Astrocyte (in vitro differentiated cells and primary cell): ENCODE measurements at regions not wholly inside any gene's neighbourhood (a gene's known extent, or its start where the extent isn't known, plus 50 kb on each side); places are given as distances from the start of the nearest gene placed in this dataset.

Source experiments
- DNase-seq: peaks from one replicate; pipeline ENCODE4 v3.0.0-alpha.2; 2010; ENCODE audit warnings: low read depth
- FAIRE-seq: peaks from 2 replicates; lab custom pipeline; 2011; peaks lifted over from hg19 to GRCh38; lab: Jason Lieb, UNC
- H2AFZ ChIP-seq: 2 replicates; pipeline ENCODE4 v1.6.0; 2012; ENCODE audit warnings: low read depth, low read length, inconsistent platforms
- H3K27ac ChIP-seq: 2 replicates; pipeline ENCODE4 v1.5.1; 2011; ENCODE audit warnings: low read depth, low read length, inconsistent platforms
- H3K27me3 ChIP-seq: 2 replicates; pipeline ENCODE4 v1.6.0; 2011; ENCODE audit warnings: low read length, inconsistent platforms; ENCODE audit not compliant: insufficient read depth
- H3K36me3 ChIP-seq: 2 replicates; pipeline ENCODE4 v1.5.1; 2011; ENCODE audit warnings: low read length, inconsistent platforms; ENCODE audit not compliant: insufficient read depth
- H3K4me1 ChIP-seq: 2 replicates; pipeline ENCODE4 v1.5.1; 2011; ENCODE audit warnings: low read length, inconsistent platforms; ENCODE audit not compliant: insufficient read depth
- H3K4me2 ChIP-seq: 2 replicates; pipeline ENCODE4 v1.6.0; 2012; ENCODE audit warnings: low read length, inconsistent platforms
- H3K4me3 ChIP-seq: 2 replicates; pipeline ENCODE4 v1.5.1; 2011; ENCODE audit warnings: low read depth, mild to moderate bottlenecking, low read length, inconsistent platforms; ENCODE audit not compliant: insufficient read depth
- H3K79me2 ChIP-seq: 2 replicates; pipeline ENCODE4 v1.6.0; 2012; ENCODE audit warnings: mild to moderate bottlenecking, low read length, inconsistent platforms; ENCODE audit not compliant: insufficient read depth
- H3K9ac ChIP-seq: 2 replicates; pipeline ENCODE4 v1.6.0; 2012; ENCODE audit warnings: mild to moderate bottlenecking, low read length, inconsistent platforms
- H3K9me3 ChIP-seq: 2 replicates; pipeline ENCODE4 v1.5.1; 2012; ENCODE audit warnings: low read depth, mild to moderate bottlenecking, low read length, inconsistent platforms; ENCODE audit not compliant: insufficient read depth
- H4K20me1 ChIP-seq: 2 replicates; pipeline ENCODE4 v1.6.0; 2012; ENCODE audit warnings: low read length, inconsistent platforms; ENCODE audit not compliant: insufficient read depth
- H3K27ac Mint-ChIP-seq: one replicate; pipeline ENCODE4 v1.8.0; 2021; ENCODE audit warnings: mild to moderate bottlenecking, mixed read lengths; ENCODE audit not compliant: unreplicated experiment
- H3K27me3 Mint-ChIP-seq: one replicate; pipeline ENCODE4 v1.8.0; 2021; ENCODE audit warnings: low read depth, mixed read lengths; ENCODE audit not compliant: unreplicated experiment
- H3K36me3 Mint-ChIP-seq: one replicate; pipeline ENCODE4 v1.8.0; 2021; ENCODE audit warnings: low read depth, mixed read lengths; ENCODE audit not compliant: unreplicated experiment
- H3K4me1 Mint-ChIP-seq: one replicate; pipeline ENCODE4 v1.8.0; 2021; ENCODE audit warnings: low read depth, mixed read lengths; ENCODE audit not compliant: unreplicated experiment
- H3K4me3 Mint-ChIP-seq: one replicate; pipeline ENCODE4 v1.8.0; 2021; ENCODE audit warnings: mild to moderate bottlenecking, moderate library complexity, mixed read lengths; ENCODE audit not compliant: unreplicated experiment
- H3K9me3 Mint-ChIP-seq: one replicate; pipeline ENCODE4 v1.8.0; 2021; ENCODE audit warnings: mild to moderate bottlenecking, mixed read lengths; ENCODE audit not compliant: unreplicated experiment
- EZH2 ChIP-seq: IDR thresholded peaks from 2 replicates; pipeline ENCODE4 v1.6.1; 2012; ENCODE audit warnings: mild to moderate bottlenecking, low read length, inconsistent platforms; ENCODE audit not compliant: insufficient read depth
- TF ChIP-seq, protein P1 (sequence below): IDR thresholded peaks from 2 replicates; pipeline ENCODE4 v1.5.1; 2011; ENCODE audit warnings: low read depth, mild to moderate bottlenecking, inconsistent platforms, low read length, moderate library complexity; ENCODE audit not compliant: insufficient read depth

DNA sequence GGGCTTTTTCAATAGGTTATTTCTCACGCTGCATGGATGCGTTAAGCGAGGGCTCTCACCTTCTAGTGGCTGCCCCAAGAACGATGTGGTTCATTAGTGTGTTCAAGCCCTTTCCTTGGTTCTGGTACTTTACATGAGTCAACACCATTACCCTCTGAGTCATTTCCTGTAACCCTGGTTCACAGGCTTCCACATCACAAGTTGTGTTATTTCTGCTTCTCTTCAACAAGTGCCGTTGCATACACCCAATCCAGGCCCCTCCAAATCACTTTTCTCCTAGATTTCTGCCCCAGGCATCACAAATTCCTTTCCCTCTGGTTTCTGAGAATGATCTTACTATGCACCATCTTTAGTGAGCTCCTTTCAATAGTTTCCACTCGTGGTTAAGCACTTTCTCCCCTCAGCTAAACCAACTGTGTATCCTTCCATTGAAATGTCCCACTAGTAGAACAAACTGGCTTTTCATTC lies 69.5 kb upstream of the RAD23B start:
- Histone ChIP-seq H3K27me3 (no peaks in the 10 kb centered on the region), H3K9ac (no peak overlapping the region), H2AFZ (no peak overlapping the region), H3K4me3 (no peak overlapping the region), H4K20me1 (no peaks in the 10 kb centered on the region), H3K9me3 (no peaks in the 10 kb centered on the region), H3K4me2 (peak overlapping the region; percentile 76), H3K36me3 (no peaks in the 10 kb centered on the region), H3K4me1 (peaks cover 23% of the 10 kb centered on the region), H3K79me2 (no peaks in the 10 kb centered on the region), H3K27ac (peak overlapping the region; percentile 52)
- H3K27me3 Mint-ChIP-seq, result peaks cover 1% of the 10 kb centered on the region
- TF ChIP-seq, protein P1, sequence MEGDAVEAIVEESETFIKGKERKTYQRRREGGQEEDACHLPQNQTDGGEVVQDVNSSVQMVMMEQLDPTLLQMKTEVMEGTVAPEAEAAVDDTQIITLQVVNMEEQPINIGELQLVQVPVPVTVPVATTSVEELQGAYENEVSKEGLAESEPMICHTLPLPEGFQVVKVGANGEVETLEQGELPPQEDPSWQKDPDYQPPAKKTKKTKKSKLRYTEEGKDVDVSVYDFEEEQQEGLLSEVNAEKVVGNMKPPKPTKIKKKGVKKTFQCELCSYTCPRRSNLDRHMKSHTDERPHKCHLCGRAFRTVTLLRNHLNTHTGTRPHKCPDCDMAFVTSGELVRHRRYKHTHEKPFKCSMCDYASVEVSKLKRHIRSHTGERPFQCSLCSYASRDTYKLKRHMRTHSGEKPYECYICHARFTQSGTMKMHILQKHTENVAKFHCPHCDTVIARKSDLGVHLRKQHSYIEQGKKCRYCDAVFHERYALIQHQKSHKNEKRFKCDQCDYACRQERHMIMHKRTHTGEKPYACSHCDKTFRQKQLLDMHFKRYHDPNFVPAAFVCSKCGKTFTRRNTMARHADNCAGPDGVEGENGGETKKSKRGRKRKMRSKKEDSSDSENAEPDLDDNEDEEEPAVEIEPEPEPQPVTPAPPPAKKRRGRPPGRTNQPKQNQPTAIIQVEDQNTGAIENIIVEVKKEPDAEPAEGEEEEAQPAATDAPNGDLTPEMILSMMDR, result no peak
- no peak for TF ChIP-seq EZH2
- H3K9me3 Mint-ChIP-seq, result peaks cover 3% of the 10 kb centered on the region
- H3K36me3 Mint-ChIP-seq, result no peaks in the 10 kb centered on the region
- H3K4me3 Mint-ChIP-seq, result no peak overlapping the region
- DNase-seq, result peak; percentile 96
- peaks cover 26% of the 10 kb centered on the region for H3K4me1 Mint-ChIP-seq
- FAIRE-seq, result peak; percentile 23
- peak overlapping the region; percentile 98 for H3K27ac Mint-ChIP-seq

DNA sequence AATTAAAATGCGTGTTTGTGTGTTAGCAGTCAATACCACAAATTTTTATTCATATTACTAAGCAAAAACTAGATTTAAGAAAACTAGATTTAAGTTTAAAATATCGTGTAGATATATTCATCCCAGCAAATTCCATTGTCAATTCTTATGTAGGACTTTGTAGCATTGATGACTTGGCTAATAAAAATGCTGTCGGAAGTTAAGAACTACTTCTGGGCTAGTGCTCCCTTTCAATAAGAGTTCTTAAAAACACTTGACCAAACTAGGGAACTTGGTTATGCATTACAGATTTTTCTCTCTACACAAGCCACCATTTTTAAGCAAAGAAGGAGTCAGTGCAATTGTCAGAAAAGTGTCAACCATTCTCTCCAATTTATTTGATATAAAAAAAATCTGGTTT lies 68.7 kb upstream of the RAD23B start:
- Histone ChIP-seq H4K20me1 (no peaks in the 10 kb centered on the region), H3K79me2 (no peaks in the 10 kb centered on the region), H3K4me3 (no peak overlapping the region), H3K27ac (no peak overlapping the region), H3K4me2 (peak overlapping the region; percentile 6), H3K9me3 (no peaks in the 10 kb centered on the region), H3K27me3 (no peaks in the 10 kb centered on the region), H3K9ac (no peak overlapping the region), H3K4me1 (peaks cover 23% of the 10 kb centered on the region), H3K36me3 (no peaks in the 10 kb centered on the region), H2AFZ (no peak overlapping the region)
- H3K9me3 Mint-ChIP-seq, result peaks cover 3% of the 10 kb centered on the region
- no peak for TF ChIP-seq EZH2
- TF ChIP-seq, protein P1, result no peak
- FAIRE-seq (no peak), DNase-seq (peak; percentile 44)
- H3K4me3 Mint-ChIP-seq, result no peak overlapping the region
- H3K27ac Mint-ChIP-seq, result peak overlapping the region; percentile 80
- peaks cover 1% of the 10 kb centered on the region for H3K36me3 Mint-ChIP-seq
- peaks cover 4% of the 10 kb centered on the region for H3K27me3 Mint-ChIP-seq
- peaks cover 26% of the 10 kb centered on the region for H3K4me1 Mint-ChIP-seq

DNA sequence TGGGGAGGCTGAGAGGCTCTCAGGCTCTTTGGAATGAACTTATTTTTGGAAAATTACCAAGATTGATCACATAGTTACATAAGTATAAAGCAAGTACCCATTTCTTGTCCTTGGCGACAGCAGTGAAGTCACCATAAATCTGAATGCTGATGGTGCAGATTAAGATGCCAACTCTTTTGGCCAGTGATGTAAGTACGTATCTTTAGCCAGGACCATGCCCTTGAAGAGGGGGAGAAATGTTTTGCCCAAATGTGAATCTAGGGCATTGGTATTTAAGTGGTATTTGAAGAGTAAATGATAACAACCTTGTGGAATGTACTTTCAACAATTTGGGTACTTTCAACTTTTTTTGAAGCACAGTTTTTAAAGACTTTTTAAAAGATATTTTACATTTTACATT lies 68.2 kb upstream of the RAD23B start:
- Histone ChIP-seq H3K9me3 (no peaks in the 10 kb centered on the region), H2AFZ (no peak overlapping the region), H3K4me1 (peaks cover 23% of the 10 kb centered on the region), H3K9ac (no peak overlapping the region), H3K4me3 (no peak overlapping the region), H3K36me3 (no peaks in the 10 kb centered on the region), H4K20me1 (no peaks in the 10 kb centered on the region), H3K79me2 (no peaks in the 10 kb centered on the region), H3K27ac (no peak overlapping the region), H3K27me3 (no peaks in the 10 kb centered on the region), H3K4me2 (peak overlapping the region; percentile 6)
- TF ChIP-seq, protein P1, result no peak
- no peak for TF ChIP-seq EZH2
- Mint-ChIP-seq H3K4me3 (no peak overlapping the region), H3K27me3 (peaks cover 4% of the 10 kb centered on the region), H3K36me3 (peaks cover 4% of the 10 kb centered on the region), H3K9me3 (peaks cover 3% of the 10 kb centered on the region), H3K27ac (peak overlapping the region; percentile 80), H3K4me1 (peaks cover 26% of the 10 kb centered on the region)
- DNase-seq, result peak; percentile 51
- no peak for FAIRE-seq
